ENCODE measurements at regions not wholly inside any gene's neighbourhood (a gene's known extent, or its start where the extent isn't known, plus 50 kb on each side); places are given as distances from the start of the nearest gene placed in this dataset.

DNA sequence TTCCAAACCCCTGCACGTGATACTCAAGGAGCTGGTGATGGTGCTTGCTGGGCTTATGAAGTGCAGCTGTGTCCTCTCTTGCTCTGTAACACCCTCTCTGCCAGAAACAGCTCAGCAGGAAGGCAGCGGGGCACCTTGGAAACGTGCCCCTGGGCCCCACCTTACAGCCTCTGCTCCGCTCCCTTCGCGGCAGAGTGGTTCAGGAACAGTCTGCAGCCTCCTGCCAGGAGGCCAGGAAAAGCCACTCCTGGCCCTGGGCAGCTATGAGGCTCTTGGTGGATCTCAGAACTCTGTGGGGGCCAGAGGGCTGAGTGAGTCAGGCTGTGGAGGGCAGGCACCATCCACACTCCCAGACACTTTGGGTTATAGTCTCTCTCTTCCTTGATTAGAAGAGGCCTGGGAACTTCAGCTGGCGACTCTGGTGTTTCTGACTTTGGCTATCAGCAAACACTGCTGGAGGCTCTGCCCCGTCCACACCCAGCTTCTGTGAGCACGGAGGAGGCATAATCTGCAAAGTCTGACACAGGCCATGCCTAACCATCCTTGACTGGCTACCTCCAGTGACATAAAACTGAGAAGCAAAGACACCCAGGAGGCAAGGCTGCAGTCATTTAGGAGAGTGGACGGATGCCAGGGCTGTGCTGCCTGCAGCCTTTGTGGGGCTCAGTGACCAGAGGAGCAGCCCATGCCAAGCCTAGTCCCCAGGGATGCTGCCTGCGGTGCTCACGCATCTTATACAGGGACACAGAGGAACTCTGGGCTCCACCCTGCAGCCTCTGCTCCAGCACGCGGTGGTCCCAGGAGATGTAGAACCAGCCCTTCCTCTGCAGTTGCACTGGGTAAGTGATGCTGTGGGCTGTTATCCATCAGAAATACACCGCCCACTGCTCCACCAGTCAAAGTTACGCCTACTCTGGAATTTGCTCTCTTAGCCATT lies 65.3 kb downstream of the METRNL start:
- no peak for DNase-seq

DNA sequence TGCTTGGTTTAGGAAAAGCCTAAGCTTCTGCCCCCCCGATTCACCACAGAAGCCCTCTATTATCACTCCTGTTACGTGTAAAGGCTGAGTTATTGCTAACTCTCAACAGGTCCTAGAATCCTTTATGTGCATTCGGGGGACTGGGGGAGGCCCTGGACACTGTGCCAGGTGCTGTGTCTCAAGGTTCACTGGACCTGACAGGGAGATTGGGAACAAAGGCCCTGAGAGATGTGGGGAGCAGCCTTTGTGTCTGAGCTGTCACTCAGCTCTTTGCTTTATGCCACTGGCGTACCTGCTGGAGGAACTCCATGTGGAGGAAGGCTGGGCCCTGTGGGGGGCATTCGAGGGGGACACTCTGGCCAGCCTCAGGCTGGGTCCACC lies 65.9 kb downstream of the METRNL start:
- DNase-seq = no peak

DNA sequence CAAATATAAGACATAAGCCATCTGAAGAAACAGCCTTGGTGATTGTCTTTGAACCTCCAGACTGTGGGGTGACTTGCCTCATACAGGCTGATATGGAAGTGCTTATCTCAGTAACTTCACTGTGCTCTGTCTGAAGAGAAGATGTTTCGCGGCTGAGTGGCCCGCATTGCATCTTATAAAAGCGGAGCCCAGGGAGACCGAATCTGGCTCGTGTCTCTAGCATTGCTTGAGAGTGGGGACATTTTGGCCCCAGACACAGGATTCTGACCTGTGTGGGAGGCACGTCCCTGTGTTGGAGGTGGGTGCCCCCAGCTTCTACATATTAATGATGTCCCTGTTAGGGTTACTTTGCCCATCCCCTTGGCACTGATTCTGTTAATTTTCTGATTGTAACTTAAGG lies 66.4 kb downstream of the METRNL start:
- no peak for DNase-seq

DNA sequence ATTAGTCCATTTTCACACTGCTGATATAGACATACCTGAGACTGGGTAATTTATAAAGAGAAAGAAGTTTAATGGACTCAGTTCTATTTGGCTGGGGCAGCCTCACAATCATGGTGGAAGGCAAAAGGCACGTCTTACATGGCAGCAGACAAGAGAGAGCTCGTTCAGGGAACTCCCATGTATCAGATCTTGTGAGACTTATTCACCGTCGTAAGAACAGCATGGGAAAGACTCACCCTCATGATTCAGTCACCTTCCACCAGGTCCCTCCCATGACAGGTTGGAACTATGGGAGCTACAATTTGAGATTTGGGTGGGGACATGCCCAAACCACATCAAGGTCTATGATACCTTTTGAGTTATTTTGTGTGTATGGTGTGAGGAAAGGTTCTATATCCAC lies 66.9 kb downstream of the METRNL start:
- no peak for DNase-seq

DNA sequence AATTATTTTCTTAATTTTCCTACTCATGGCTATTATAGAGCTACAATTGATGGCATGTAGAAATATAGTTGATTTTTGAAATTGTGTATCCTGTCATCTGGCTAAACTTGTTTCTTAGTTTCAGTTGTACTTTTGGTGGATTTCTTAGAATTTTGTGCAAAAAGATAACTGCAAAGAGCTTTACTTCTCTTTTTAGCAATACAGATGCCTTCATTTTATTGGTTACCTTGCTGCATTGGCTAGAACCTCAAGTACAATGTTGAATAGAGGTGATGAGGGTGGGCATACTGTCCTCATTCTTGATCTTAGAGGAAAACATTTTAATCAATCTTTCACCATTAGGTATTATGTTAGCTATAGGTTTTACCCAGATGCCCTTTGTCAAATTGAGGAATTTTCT lies 67.9 kb downstream of the METRNL start:
- DNase-seq = no peak

DNA sequence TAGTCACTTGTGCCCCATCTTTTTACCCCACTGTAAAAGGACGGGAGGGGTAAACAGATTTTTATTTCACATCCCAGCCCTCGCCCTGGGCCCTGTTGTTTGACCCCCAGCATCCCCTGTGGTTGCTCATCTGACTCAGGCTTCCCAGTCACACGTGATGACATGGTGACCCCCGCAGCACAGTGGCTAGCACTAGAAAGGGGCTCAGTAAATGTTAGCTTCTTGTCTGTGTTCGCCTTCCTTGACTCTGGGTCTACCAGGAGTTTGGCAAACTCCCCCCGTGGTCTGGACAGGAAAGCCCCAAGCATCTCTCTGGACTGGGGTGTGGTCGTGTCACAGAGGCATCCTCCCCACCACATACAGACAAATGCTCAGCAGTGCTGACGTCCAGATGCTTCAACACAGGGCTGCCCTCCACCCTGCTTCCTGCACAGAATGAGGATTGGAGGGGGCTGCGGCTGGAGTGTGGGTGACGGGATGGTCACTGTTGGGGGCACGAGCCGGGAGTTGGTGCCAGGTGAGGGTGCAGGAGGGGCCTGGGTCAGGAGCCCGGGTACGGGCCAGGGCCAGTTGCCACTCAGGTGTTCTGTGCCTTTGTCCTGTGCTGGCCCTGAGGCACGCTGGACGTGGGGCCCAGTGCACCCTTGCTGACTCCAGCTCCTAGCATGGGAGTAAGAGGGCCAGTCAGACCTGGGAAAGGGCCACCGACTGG lies 69.1 kb downstream of the METRNL start:
- no peak for DNase-seq

DNA sequence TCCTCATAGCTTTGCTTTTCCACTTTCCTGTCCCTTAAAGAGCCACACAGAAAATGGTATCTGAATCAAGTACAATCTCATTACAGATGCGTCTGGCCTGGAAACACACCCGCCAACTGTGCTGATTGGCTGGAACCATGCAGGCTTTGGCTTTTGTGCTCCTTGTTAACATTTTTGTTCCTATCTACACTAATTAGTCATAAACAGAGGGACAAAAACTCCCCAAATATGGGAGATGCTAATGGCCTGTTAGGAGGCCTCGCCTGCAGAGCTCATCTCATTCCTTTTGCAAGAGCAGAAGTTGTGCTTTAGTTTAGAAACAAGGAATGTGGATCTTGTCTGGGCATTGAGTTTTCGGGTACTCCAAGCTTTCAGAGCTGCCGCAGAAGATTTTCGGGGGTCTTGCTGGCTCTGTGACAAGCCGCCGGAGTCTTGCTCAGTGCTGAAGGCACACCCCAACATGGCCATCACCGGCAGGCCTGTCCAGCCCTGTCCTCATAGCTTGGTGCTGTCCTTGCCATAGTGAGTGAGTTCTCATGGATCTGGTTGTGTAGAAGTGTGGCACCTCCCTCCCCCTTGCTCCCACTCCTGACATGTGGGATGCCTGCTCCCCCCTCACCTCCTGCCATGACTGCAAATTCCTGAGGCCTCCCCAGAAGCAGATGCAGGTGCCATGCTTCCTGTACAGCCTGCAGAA lies 69.8 kb downstream of the METRNL start:
- DNase-seq = no peak

DNA sequence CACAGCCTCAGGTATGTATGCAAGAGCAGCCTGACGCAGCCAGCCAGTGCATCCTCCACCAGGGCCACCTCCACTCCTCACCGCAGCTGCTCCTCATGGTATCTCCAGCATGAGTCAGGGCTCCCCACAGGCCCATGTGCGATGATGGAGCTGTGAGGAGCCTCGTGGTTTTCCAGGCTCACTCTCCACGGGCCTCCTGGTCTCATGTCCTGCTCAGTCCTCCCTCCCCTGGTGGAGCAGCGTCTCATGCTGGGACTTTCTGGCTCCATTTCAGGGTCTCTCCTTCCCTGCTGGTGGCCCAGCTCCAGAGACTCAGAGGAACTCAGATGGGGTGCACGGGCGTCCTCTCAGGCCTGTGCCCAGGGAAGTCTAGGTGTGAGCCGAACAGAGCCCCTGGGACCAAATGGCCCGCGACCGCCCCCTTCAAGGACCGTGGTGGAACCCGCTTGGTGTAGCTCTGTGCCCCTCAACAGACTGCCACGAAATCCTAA lies 70.4 kb downstream of the METRNL start:
- no peak for DNase-seq

DNA sequence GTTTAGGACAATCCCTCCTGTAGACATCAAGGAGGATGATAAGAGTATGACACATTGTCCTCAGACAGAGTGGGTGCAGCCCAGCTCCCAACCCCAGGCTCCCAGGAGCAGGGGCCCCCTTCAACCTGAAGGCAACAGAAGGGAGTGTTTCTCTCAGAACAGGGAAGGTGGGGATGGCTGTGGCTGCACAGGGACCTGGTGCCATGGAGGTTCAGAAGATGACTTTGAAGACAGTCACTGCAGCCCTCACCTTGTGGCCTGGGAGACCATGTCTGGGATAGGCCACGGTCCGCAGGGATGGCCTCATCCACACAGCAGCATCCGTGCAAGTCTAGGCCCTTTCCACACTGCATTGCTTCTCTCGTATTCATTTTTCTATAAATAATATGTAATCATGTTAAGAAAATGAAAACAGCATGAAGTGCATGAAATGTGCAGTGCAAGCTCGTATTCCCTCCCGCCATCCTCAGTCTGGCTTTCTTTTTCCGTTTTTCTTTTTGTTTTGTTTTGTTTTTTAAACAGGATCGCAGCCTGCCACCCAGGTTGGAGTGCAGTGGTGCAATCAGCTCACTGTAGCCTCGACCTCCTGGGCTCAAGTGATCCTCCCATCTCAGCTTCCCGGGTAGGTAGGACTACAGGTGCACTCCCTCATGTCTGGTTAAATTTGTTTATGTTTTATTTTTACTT lies 71.1 kb downstream of the METRNL start:
- no peak for DNase-seq

DNA sequence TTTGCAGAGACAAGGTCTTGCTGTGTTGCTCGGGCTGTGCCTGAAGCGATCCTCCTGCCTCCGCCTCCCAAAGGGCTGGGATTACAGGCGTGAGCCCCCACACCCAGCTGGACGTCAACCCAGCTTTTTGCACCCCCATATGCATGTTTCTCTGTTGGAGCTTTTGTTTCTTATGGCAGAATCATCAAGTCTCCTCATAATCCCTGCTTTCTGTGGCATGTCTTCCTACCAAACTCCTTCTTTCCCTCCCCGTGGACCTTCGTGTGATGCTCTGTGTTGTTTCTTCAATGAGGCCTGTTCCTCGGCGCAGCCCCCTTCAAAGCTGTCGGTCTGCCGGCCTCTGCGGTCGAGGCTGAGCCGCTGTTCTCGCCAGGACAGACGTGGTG lies 71.6 kb downstream of the METRNL start:
- no peak for DNase-seq

DNA sequence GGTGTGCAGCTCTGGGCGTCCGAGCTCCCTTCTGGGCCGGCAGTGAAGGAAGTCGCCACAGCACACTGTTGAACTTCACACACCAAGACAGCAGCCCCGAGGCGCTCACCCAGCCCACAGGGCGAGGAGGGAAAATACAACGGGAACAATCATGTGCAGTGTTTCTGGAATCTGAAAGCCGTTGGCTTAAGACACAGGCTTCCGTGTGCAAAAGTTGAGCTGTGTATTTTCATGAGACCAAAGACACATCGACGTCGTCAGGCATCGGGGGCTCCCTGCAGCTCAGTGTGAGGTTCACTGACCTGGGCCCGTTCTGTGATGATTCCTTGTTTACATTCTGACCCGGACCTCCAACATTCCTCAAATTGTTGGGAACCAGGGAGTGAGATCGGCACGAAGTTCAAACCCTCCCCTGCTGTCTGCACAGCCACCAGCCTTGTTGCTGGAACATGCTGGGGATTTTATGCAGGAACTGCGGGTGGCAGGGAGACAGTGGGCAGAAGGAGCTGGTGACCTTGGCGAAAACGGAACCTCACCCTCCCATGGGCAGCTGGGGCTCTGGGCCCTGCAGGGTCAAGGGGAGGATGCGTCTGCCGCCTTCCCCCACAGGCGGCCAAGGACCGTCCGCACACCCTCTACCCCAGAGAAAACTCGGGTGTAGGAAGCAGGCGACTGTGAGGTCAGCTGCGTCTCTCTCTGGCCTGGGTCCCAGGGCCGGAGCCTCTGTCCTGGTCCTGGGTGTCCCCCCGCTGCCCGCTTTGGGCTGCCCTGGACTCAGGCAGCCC lies 72.2 kb downstream of the METRNL start:
- no peak for DNase-seq

DNA sequence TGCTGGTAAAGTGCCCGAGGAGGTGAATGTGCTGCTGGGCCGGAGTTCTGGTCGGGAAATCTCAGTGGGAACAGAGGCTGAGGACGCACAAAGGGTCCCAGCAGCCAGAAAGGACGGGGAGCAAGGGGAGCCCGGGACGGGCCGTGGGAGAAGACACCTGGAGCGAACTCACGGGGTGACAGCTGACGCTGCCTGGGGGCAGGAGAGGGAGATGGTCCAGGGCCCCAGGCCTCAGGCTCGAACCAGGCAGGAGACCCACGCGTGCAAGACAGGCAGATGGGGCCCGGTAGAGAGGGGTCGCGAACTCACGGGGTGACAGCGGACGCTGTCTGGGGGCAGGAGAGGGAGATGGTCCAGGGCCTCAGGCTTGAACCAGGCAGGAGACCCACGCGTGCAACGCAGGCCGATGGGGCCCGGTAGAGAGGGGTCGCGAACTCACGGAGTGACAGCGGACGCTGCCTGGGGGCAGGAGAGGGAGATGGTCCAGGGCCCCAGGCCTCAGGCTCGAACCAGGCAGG lies 72.9 kb downstream of the METRNL start:
- DNase-seq = no peak

DNA sequence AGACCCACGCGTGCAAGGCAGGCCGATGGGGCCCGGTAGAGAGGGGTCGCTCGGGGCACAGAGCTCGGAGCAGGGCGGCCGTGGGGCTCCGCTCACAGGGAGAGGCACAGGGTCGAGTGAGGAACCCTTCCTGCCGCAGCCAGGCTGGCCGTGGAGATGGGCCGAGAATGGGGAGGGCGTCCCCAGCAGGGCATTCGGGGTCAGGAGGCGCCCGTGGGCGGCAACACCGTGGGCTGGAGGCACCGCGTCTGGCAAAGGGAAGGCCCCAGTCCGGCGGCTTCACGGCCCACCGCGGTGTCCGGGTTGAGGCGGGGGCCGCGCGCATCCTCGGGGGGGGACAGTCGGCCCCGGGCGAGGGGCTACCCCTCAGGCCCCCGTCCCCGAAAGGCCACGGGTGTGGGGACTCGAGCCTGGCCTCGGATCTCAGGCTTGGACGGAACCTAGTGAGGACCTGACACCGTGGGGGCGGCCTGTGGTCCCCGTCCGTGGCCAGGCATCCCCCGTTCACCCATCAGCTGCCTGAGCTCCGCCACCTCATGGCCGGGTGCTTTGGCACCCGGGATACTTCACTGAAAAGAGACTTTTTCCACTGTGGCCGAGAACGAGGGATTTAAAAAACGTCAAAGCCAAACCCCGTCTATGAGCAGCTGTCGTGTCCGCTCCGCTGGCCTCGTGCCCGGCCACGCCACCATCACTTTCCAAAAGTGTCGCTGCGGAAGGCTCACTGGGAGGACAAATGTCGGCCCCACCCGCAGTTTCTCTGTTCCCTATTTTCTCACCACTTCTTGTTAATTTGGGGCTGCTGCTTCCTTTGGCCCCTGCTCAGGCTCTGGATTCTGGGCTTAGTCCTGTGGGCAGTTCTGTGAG lies 73.6 kb downstream of the METRNL start:
- DNase-seq = peak in 1 of 2 experiments; percentile 10

DNA sequence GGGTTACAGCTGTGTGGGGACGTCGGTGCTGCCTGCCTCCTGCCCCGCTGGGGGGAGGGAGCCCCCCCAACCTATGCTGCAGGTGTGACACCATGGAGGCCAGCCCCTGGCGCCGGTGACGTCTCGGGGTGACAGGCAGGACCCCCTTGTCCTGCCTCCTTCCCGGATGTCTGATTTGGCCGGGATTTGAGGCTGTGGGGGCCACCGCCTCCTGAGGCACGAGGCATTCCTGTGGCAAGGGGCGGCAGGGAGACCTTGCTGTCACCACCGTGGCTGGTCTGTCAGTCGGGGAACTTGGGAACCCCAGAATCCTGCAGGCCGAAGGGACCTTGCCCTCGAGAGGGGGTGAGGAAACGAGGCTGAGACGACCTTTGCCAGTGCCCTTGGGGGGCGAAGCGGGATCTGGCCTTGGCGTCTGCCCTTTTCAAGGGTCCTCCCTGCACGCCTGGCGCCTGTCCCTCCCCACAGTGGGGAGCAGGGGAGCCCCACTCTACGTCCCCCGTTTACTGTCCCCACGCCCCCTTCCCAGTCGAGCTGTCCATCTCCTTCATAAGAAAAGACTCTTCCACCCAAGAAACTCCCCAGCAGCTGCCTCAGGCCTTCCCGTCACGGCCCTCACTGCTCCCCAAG lies 74.4 kb downstream of the METRNL start:
- DNase-seq = no peak

DNA sequence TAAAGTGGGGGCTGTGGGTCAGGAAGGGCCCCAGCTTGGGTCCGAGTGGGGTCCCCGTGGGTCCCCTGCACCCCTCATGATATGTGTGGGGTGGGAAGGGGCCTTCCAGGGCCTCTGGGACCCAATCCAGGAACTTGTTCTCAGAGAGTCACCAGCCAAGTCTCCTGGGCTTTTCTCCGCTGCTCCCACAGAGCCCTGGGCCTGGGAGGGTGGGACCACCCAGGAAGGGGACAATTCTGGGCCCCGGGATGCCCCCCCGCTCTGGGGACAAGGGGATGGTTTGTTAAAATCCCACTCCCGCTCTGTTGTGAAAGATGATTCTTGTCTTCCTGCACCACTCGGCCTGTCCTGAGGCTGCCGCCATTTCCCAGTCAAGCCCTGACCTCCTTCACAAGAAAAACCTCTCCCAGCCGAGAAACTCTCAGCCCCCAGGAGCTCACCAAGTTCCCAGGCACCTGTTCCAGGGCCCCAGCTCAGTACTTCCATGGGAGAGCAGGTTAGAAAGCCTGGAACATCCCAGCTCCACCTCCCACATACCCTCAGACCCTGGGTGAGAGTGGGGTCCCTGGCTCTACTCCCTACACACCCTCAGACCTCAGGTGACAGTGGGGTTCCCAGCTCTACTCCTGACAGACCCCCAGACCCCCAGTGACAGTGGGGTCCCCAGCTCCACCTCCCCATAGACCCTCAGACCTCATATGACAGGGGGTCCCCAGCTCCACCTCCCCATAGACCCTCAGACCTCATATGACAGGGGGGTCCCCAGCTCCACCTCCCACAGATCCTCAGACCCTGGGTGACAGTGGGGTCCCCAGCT lies 75.1 kb downstream of the METRNL start:
- no peak for DNase-seq

DNA sequence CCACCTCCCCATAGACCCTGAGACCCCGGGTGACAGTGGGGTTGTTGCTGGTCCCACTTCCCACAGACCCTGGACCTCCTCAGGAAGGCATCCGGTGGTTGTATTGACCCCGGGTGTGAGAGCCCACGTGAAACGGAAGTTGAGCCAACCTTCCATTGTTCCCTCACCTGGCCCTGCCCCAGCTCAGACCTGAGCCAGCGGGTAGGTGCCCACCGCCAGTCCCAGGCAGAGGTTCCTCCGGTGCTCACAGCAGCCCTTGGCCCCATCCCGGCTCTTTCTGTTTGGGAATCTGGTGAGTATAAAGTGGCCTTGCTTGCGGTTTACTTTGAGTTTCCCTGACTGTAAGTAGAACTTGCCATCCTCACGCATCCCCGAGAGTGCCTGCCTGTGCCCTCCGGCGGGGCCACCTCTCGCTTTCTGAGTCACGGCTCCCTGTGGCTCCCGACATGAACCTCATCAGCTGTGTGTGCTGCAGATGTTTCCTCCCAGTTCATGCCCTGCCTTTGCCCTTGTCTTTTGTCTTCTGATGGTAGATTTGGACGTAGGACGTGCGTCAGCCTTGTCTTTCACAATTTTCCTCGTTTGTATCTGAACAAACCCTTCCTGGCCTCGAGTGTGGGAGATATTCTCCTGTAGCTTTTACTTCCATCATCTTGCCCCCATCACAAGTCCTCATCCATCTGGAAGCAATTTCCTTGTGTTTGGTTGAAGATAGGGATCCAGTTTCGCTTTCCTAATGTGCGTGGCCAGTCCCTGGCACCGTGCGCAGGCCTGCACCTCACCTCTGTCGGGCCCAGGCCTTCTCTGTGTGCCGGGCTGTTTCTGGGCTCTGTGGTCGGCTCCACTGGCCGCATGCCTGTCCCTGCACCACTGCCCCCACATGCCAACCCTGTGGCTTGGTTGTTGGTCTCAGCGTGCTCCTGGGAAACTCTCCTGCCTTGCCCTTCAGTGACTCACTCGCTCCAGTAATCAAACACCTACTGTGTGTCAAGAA lies 76.0 kb downstream of the METRNL start:
- DNase-seq = no peak

DNA sequence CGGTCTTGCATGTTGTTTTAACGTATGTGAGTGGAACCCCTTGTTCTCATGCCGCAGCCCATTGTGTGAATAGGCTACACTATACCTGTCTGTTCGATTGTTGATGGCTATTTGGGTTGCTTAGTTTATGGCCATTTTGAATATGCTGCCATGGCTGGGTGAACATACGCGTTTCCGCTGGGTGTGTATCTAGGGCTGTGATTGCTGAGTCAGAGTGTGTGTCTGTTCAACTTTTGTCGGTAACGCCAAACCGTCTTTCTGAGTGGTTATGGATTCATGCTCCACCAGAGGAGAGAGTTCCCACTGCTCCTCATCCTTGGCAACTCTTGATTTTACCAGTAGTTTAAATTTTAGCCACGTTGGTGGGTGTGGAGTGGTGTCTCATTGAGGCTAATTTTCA lies 77.0 kb downstream of the METRNL start:
- no peak for DNase-seq

Data from NCI-H446 (cell line).